Erythroblast (primary cell): ENCODE measurements at regions not wholly inside any gene's neighbourhood (a gene's known extent, or its start where the extent isn't known, plus 50 kb on each side); places are given as distances from the start of the nearest gene placed in this dataset.

Experiments
- GATA1 ChIP-seq: IDR thresholded peaks from 2 replicates; pipeline ENCODE4 v1.6.1; 2011; ENCODE audit warnings: low read depth, mild to moderate bottlenecking, control low read depth, low read length, moderate library complexity
- POLR2A ChIP-seq: IDR thresholded peaks from 2 replicates; pipeline ENCODE4 v1.6.1; 2011; ENCODE audit warnings: mild to moderate bottlenecking, low read length

DNA sequence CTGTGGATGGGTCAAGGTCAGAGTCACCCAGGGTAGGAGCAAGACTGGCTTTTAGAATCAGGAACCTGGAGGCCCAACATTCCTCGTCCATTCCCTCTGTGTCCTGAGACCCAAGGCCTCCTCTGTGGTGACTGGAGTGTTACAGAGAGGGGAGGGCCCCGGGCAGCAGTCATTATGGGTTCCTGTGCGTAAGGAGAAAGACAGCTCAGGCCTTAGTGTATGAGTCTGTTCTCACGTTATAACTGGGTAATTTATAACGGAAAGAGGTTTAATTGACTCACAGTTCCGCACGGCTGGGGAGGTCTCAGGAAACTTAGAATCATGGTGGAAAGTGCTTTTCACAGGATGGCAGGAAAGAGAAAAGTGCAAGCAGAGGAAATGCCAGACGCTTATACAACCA lies 422.3 kb downstream of the TCERG1L start:
- TF ChIP-seq POLR2A (no peak), GATA1 (no peak)
